ENCODE measurements at regions not wholly inside any gene's neighbourhood (a gene's known extent, or its start where the extent isn't known, plus 50 kb on each side); places are given as distances from the start of the nearest gene placed in this dataset.
A peak's percentile ranks its signal among the peaks of the same experiment; 100 is the strongest.

DNA sequence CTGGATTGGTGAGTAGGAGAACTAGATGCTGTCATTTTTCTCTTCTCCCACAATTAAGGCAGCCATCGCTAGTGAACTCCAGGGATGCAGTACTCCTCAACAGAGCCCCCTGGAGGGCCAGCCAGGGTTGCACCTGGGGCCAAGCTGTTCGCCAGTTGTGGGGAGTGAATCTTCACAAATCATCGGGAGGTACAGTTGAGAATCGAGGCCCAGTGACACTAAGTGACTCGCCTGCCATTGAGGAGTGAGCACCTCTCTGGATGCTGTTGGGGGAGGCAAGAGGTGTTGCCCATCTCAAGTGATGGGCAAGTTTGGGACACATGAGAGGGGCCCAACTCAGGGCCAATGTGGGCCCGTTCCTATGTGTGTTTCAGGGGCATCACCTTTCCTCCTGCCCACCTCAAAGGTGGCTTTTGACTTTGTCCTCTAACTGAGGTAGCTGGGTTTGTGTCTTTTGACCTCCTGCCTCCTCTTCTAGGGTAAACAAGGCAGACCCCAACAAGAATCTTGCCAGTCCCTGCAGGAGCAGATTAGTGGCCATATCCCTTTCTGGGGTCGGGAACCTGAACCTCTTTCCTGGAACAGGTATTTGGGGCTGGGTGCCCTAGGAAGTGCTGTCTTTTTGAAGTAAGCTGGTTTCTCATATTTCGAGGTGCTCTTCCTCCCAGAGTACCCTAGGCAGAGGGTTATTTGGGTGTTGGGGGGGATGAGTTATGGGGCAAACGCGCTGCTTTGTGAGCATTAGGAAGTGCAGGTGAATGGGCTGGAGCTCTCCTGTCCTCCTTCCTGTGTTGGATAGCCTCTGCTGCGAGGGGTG is 181.2 kb downstream of the MACROH2A1 start:
- DNase-seq = no peak

DNA sequence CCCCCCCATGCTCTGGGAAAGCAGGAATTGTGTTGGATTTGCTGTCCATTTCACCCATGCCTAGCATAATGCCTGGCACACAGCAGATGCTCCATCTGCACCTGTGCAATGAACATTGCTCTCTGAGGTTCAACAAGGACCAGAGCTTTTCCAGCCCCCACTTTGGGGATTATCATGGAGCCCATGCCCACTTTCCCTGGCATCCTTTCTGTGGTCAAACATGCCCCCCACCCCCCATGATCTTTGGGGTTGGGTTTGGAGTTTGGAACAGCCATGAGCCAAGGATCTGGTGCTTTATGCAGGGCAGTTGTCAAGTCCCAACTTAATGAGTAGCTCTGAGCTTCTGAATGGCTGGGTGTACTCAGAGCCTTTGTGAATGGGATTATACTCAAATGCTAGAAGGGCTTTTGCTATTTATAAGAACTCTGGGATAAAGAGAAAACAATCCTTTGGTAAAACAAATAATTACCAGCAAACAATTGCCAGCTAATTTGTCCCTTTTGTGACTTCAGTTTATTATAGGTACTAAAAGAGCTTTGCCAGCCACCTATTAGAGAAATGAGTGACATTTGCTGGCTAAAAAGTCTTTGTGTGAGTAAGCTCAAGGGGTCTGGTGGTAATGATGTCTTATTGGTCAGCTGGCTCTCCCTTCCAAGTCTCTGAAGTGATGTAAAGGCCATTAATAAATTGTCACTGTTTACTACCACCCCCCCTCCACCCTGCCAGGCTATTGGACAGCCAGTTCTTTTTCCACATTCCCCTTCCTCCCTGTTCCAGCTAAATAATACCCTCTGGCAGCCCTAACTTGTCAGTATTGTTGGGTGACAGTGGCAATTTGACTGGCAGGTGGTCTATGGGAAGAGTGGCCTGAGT is 182.3 kb downstream of the MACROH2A1 start:
- DNase-seq = no peak

DNA sequence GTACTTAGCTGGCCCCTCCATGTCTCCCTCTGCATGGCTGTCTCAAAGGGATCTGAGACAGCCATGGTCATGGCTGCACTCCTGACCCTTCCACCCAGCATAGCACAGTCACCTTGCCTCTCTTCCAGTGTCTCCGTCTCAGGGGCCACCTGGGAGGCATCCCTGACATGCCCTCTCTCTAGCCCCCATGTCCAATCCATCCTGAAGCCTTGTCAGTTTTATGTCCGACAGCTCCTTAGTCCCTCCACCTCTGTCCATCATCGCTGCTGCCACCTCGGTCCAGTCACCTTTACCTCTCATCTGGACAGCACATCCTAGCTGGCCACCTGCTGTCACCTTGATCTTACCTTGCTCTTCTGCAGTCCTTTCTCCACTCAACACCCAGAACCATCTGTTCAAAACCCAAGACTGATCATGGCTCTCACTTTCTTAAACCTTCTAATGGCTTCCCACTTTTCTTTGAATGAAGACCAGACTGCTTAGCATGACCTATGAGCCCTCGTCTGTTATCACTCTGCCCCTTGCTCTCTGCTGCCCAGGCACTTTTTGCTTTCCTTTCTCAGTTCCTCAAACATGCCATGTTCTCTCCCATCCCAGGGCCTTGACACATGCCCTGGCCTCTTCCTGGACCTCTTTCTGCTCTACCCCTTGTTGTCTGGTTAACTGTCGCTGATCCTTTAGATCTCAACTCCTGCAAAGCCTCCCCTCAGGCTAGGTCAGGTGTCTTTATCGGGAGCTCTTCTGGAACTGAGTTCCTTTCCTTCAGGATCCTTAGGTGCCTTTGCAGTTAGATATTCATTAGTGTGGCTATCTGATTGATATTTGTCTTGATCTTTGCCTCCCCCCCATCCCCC is 181.8 kb upstream of the PITX1 start:
- DNase-seq = no peak

DNA sequence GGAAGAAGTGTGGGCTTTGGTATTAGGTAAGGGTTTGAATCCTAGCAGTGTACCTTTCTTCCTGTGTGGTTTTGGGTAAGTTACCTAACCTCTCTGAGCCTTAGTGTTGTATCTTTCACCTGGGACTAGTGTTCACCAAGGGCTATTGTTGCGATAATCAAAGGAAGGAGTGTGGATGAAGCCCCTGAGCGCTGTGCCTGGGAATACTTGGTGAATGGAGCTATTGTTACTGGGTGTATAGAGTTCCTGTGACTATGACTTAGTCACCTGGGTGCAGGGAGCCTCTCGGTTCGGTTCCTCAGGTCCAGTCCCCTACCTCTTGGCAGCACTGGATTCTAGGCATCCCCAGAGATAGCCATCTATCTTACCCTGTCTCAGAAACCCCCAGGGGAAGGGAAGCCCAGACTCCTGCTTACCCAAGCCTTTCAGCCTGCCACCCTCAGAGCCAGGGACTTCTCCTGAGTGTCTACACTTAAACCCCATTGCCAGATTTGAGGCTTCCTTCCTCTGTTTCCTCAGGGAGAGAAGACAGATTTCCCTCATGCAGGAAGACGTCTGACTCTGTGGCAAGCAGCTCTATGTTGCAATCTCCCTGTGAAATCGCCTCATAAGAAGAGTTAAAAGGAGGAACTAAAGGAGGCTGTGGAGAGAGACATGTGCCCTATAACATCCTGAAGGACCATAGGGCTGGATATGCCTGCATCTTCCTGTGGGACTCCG is 181.0 kb upstream of the PITX1 start:
- peak; percentile 6 to 17 for DNase-seq

DNA sequence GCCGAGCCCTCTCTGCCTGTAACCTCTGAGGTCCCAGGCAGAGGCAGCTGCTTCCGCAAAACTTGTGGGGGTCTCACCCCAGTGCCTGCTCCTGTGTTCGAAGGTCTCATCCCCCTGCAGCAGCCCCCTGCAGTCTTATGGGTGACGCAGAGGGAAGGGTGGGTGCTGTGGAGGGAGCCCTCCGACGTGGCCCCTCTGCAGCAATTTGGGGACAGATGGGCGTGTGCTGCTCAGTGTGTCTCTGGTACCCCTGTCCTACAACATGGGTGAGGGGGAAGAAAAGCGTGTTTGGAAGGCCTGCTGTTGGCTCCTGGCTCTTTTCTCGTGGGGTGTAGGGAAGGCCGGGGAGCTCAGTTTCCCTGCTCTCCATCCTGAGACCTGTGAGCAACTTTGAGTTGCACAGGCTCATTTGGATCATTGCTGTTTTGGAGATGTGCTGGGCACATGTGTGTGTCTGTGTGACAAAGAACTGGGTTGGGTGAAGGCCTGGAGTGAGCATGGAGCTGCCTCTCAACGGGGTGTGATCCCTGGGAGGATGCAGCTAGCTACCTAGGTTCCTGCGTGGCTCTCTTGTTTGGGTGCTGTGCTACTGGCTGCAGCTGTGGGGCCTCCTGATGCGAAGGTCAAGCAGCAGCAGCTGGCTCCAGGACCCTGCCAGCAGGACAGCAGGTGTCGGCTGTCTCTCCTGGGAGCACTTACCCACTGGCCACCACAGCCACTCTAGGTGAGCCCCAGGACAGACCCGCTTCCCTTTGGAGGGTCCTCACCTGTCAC is 179.6 kb upstream of the PITX1 start:
- DNase-seq = no peak

DNA sequence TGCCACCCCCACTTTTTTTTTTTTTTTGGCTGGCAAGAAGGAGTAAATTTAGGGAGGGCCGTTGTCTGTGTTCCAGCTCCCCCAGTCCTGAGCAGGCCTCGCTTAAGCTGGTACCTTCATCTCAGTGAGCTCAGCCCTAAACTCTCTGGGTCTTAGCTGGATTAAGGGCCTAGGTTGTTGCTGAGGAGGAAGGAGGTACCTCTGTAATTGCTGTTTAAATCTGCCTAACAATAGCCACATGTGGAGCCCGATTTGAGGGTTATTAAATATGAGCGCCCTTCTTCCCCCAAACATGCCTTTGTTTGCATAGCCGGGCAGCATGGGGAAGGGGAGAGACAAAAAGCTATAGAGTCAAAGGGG is 179.0 kb upstream of the PITX1 start:
- DNase-seq = no peak

DNA sequence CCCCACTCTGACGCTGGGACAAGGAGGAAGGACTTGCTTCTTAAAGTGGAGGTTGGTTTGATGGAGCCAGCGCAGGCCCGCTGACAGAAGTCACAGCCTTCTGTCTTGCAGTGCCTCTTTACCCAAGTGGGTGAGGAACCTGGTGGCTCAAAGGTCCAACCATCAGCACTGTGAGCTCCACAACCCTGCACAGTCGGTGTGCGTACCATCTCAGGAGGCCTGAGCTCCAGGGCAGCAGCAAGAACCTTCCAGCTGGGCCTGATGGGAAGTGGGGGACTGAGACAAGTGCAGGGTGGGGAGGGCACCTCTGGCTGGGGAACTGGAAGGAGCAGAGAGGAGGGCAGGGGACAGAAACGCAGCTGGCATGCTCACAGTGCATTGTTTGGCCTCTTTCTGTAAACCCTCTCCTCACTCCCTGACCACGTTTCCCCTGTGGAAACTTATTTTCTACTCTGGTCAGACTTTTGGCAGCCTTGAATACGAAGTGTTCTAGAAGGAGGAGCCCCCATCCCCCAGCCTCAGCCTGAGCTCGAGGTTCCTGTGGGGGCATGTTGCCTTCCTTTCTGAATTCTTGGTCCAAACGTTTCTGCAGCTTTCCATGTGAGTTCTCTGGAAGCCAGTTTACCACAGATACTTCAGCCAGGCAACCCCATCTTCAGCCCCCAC is 178.5 kb upstream of the PITX1 start:
- DNase-seq = no peak

DNA sequence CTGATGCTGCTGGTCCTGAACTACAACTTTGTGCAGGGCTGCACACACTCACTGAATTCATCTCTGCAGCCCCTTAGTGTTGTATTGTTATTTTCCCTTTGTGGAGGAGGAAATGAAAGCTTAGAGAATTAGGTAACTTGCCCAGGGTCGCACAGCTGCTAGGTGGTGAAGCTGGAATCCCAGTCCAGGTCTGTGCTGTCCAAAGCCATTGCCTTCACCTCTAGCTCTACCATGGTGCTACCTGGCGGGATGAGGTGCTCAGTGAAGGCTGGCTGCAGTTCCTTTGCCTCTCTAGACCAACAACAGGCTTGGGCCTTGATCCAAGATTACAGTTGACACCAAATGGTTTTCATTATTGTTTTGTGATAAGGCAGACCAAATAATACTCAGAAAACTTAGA is 177.8 kb upstream of the PITX1 start:
- no peak for DNase-seq

DNA sequence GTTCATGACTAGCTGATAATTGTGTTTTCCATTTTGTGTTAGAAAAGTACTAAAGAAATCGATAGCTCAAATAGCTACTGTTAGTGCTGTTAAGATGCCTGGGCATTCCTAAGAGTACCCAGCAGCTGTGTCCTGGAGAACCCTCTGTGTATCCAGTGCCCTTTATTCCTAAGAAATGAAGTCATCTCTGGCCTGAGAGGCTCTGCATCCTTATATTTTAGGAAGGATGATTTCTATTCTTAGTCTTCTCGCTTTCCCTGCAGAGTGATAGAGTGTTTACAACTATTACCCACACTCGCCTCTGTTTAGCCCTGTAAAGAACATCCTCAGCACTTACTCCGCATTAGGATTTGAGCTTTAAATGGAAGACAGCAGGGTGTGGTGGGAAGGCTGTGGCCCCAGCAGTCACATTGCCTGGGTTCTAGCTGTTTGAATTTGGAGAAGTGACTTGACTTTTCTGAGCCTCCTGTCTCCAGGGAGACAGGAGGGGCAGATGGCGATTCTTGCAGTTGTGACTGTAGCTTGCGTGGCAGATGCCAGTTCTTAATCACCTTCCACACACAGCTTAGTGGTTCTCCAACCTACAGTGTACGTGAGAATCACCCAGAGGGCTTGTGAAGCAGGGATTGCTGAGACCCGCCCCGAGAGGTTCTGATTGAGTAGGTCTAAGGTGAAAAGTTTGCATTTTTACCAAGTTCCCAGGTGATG is 177.2 kb upstream of the PITX1 start:
- no peak for DNase-seq

DNA sequence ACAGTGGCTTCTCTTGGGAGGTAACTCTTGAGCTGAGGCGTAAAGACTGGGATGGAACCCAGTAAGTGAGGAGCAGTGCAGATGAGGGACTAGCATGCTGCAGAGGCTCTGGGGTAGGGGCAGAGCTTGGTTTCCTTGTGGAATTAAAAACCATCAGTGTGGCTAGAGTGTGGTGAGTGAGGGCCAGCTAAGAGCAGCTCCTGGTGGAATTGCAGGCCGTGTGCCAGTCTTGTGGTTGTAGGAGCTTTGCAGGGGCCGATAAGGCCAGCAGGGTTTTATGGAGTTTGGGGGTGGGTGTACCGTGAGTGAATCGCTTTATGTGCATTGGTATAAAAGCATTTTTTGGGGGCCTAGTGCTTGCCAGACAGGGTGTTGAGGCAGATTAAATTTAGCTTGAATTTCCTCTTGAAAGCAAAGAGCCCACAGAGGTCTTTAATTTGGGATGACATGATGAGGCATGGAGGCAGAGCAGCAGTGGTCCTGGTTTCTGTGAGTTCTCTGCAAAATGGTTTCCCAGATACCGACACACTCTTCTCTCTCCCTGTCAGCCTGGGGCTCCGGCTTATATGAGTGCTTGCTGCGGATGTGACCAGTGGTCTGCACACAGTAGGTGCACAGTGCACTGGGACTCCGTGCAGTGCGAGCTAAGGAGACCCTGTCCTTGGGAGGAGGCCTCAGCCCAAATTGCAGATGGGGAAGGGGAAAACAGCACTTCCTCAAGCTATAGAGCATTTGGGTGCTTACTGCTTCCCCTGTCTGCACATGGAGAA is 176.4 kb upstream of the PITX1 start:
- DNase-seq = no peak

DNA sequence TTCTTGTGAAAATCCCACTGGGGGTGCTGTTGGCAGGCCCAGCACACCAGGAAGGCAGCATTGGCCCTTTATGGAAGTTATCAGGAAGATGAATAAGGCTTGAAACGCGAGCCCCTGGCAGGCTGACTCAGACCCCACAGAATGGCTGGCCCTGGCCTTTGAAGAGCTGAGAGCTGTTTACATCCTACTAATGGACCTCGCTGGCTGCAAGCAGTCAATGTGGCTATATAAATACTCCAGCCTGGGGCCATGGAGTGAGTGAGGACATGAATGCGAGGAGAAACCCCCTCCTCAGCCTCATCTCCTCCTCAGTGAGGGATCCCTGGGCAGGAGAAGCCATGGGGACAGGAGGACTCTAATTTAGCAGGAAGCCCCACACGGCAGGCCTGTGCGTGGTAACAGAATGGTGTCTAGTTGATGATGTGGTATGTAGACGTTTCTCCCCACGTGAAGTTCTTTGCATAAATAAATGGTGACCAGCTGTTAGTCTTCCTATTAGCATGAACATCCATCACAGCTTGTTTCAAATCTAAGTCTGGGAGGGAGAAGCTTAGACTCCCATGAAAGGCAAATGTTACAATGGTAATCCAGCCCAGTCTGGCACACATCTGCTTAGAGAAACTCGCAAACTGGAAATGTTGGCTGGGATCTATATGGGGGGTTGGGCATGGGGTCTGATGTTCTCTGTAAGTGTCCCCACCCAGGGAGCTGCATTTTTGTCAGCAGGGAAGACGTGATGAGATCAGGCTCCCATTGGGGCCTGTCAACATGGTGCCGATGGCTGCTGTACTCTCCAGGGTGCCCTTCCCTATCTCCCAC is 175.1 kb upstream of the PITX1 start:
- DNase-seq = no peak

DNA sequence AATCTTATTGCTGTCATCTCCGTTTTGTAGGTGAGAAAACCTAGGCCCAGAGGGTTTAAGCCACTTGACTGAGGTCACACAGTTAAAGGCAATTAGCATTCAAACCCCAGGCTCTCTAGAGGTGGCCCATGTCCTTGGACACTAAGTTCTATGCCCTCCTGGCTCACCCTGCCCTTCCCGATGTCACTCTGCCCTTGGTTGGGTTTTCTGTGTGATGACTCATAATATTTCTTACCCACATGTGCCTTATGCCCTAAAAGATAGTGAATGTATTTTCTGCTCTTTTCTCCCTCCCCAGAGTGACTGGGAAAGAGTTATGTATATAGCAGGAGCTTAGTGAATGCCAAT is 174.5 kb upstream of the PITX1 start:
- DNase-seq = no peak

DNA sequence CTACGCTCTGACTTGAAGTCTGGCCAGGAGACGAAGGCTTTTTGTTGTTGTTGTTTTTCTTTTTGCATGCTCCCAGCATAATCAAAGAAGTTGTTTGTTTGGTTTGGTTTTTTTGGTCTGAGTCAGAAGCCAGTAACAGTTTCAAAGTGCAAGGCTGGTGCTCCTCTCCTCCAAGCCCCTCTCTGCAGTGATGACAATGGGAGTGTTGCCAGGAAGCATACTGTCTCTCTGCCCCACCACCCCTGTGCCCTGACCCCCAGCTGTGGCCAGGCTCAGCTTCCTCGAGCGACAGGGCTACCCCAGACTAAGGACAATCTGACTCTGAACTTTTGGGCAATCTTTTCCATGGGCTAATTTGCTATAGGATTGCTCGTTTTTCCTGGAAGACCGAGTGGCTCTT is 173.8 kb upstream of the PITX1 start:
- DNase-seq = no peak

DNA sequence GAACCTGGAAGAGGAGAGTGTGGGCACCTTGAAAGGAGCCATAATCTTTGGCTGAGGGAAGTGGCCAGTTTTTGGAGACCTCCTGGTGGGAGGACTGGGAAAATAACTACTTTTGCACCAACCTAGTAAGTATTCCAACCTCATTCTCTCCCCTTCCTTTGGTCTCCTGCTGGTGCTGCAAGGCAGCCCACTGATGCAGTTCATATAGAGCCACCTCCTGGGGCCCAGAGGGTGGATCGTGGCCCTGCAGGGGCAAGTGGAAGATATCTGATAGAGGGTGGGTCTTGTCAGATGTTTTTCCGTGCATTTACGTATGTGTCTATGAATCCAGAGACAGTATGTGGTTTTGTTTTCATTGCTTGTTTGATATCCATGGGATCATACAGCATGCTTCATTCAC is 172.8 kb upstream of the PITX1 start:
- no peak for DNase-seq

DNA sequence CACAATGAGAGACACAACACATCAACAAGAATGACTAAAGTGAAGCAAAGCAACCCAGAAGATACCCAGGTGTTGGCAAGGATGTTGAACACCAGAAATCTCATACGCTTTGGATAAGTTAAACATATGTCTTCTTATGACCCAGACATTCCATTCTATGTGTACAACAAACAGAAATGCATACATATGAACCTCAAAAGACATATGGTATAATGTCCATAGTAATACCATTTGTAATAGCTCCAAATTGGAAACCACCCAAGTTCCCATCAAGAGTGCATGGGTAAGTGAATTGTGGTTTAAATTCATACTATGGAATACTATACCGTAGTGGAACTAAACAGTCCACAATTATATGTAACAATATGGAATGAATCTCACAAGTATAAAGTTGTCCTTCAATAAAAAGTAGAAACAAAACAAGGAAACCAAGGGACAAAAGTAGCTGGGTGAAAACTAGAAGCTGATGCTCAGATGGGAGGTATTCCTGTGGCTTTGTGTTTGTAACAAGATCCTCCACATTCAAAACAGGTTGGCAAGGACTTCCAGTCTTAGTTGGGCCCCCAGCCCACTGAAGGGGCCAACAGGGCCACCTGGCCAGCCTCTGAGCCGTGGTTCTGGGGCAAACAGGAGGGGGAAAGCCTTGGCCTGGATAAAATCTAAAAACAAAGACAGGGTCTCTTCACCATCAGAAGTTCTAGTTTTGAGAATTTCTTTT is 171.8 kb upstream of the PITX1 start:
- DNase-seq = no peak

DNA sequence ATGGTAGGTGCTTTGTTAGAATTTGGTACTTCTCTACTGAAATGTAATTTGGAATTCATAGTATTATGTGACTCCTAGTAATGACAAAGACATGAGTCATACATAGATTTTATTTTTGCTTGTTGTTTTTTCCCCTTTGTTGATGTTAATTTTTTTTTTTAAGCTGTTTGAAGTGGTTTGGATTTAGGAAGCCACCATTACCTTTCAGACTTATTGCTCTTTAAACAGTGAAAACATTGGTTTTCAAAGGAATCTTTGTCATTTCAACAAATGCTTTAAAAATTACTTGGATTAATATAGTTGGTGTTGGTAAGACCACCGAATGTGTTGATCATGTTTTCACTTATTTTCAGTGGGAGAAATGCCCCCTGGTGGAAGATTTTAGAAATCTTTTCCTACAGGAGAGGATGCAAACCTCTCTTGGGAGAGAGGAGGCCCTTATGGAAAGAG is 170.1 kb upstream of the PITX1 start:
- DNase-seq = no peak

DNA sequence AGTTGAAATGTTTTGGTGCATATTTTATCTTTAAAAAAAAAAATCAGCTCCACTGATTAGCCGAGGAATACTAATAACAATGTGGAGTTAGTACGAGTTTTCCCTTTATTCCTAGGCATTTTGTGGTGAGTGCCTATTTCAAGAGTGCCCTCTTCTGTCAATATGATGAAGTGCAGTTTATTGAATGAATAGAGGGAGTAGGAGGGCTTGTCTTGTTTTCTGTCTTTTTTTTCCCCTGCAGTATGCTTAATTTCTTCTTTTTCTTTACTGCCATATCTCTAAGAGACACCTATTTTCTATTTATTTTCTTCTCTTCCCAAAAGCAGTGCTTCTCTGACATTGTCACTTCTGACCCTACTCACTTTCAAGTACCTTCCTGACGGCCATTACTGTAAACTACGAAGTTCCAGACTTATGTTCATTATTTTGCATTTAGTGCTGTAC is 169.6 kb upstream of the PITX1 start:
- DNase-seq = no peak

DNA sequence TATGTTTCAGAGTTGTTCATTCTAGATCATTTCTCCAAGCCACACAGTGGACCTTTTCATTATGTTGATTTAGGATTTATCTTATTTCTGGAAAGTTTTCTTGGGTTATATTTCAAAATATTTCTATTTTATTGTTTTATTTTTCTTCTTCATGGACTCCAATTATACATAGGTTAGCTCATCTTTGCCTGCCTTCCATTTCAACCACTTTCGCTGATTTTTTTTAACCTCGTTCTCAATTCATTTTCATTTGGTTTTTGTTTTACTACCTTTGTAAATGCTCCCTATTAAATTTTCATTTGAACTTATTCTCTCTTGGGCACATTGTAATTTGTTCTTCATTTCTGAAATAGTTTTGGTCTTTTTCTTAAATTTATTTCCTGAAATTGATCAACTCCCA is 169.0 kb upstream of the PITX1 start:
- DNase-seq = no peak
